GM12865 (cell line): ENCODE measurements at regions not wholly inside any gene's neighbourhood (a gene's known extent, or its start where the extent isn't known, plus 50 kb on each side); places are given as distances from the start of the nearest gene placed in this dataset.
"Not testable (repeated sequence)": the region's sequence is repeated elsewhere in the genome, so short reads cannot be mapped to it uniquely, and the experiment has no call there.

Experiments
- DNase-seq: peaks from one replicate; pipeline ENCODE4 v3.0.0; 2010; ENCODE audit warnings: low read depth
- H3K4me3 ChIP-seq: 2 replicates; pipeline ENCODE4 v1.5.1; 2011; ENCODE audit warnings: mild to moderate bottlenecking, low read depth, low read length, control low read depth
- CTCF ChIP-seq: IDR thresholded peaks from 2 replicates; pipeline ENCODE4 v1.5.1; 2011; ENCODE audit warnings: low read length, control low read depth, low read depth, inconsistent platforms; ENCODE audit not compliant: insufficient read depth; ENCODE audit errors: missing control alignments

GRCh38 chr13:106089261-106089980 is 446.0 kb downstream of the EFNB2 start:
- no peak for TF ChIP-seq CTCF
- no peak for DNase-seq
- H3K4me3 ChIP-seq = no peak overlapping the region

DNA sequence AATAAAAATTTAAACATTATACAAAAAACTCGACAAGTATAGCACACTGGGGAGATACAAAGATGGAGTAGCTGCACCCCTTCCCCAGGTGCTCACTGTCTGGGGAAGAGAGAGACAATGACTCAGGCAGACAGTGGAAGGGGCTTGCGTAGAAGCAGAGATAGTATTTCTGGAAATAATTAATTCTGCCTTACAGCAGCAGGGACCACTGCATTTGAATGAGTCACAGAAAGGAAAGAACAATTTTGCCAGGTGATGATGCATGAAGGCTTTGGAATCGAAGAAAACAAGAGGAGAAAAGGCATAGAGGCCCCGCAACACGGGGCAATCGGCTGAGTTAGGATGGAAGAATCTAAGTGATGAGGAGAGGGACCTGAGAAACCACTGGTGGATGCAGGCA is 447.4 kb downstream of the EFNB2 start:
- no peak for TF ChIP-seq CTCF
- no peak overlapping the region for H3K4me3 ChIP-seq
- no peak for DNase-seq

DNA sequence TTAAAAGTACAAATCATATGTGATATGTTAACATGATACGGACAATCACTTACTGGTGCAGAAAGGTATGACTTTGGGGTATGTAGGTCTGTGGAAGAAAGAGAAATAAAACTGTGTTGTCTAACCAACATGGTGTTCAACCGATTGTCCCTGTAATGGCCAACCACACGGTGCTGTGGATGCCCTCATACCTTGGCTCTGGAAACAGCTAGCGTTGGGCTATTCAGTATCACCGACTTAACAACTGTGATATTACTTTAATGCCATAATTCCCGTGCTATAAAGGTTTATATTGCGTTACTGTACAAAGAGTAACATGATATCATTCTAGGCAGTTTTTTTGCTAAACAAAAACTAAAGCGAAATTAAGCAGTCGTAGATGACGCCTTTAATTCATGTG is 448.3 kb downstream of the EFNB2 start:
- no peak overlapping the region for H3K4me3 ChIP-seq
- DNase-seq = no peak
- TF ChIP-seq CTCF = no peak

DNA sequence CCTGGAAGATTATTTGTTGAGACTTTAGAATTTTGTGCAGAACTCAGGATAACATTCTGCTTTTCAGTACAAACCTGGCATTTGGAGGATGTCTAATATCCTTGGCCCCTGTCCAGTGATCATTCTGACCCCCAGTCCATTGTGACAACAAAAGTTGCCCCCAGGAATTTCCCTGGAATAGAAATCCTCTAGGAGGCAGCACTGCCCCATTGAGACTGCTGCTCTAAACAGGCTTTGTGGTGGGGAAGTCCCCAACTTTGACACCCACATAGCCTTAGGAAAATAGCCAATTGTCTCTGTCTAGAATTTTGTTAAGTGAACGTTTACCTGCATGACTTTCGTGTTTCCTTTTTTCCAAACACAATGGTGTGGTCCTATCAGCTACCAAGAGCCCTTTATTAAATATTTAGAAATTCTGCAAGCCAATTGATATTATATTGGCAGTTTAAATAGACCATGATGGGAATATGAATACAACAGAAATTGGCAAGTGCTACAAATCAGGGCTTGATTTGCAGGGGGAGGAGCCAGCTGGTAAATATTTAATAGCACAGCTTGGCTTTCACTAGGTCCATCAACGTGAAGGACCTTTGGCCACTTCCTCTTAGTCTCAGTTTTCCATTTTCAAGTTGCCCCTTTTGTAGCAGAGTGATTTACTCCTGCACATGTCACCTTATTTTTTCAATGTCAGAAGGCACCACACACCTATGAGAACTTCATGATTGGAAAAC is 451.7 kb downstream of the EFNB2 start:
- no peak overlapping the region for H3K4me3 ChIP-seq
- TF ChIP-seq CTCF = peak; percentile 43
- peak; percentile 34 for DNase-seq

GRCh38 chr13:106081221-106081620 is 454.2 kb downstream of the EFNB2 start:
- DNase-seq, H3K4me3 ChIP-seq: not testable (repeated sequence)

DNA sequence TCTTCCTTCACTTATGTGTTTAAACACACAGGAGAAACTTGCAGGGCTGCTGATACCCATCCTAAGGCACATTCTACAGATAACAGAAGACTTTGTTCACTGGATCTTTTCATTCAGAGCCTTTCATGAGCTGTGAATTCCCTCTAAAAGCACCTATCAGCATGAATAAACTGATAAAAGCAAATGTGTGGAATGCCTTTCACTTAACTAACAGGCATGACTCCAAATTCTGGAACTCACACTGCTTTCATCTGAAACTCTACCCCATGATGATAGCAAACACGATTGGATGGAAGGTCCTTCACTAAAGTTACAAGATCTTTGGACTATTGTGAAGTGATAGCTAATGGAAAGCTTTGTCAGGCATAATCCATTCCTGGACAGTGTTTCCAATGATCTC is 457.3 kb downstream of the EFNB2 start:
- no peak for TF ChIP-seq CTCF
- DNase-seq = no peak
- no peak overlapping the region for H3K4me3 ChIP-seq

GRCh38 chr13:106077017-106077416 is 458.4 kb downstream of the EFNB2 start:
- no peak overlapping the region for H3K4me3 ChIP-seq
- TF ChIP-seq CTCF = no peak
- DNase-seq = no peak
